ENCODE measurements at regions not wholly inside any gene's neighbourhood (a gene's known extent, or its start where the extent isn't known, plus 50 kb on each side); places are given as distances from the start of the nearest gene placed in this dataset.
"Not testable (repeated sequence)": the region's sequence is repeated elsewhere in the genome, so short reads cannot be mapped to it uniquely, and the experiment has no call there.

- intact Hi-C loops (cut with micrococcal nuclease) = no loop called here
Observed at GRCh38 chr17:14744761-14745473, 444.0 kb downstream of the HS3ST3B1 start.

DNA sequence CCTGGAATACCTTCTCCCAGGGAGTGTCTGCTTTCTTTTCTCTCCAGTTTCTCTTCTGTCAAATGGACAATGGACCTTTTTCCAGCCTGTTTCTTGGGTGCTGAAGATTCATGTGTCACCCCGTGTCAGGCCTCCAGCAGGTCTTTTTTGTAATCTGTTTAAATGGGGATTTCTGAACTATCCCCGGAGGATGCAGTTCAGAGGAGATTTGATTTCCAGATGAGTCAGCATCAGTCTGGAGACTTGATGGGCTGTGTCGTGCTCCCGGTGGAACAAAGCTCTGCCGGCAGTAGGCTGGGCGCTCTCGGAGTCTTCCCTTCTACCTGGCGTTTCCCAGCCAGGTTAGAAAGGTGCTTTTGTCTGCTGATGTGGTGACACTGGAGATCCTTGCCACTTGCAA lies 440.6 kb downstream of the HS3ST3B1 start:
- intact Hi-C loops (cut with micrococcal nuclease) = no loop called here

DNA sequence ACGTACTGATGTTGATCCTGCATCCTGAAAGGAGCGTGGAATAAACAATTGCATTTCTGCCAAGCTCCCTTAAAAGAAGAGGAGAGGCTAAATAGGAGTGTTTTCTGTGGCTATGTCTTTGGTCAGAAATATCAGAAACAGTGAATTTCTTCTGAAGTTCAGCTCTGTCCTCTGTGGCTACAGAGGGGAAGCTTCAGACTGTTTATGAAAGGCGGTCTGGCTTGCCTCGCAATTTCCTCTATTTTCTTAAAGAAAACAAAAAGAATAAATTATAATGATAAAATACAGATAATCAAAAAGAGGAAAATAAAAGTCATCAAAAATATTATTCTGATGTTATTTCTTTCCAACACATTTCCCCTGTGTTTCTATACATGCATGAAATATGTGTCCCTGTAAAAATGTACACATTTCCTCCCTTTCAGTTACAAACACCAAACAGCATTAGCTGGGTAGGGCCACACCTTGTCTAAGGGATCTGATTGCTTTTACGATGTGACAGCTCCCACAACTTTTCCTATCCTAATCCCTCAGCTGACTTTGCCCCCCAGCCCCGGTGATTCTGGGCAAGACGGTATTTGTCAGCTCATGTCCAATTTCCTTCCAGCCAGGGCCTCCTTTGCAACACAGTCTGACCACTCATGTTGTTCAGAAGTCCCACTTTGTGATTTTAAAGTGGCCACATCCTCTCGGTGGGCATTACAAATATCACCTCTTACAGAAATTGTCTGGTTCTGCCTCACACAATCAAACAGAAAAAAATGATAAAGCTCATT lies 439.0 kb downstream of the HS3ST3B1 start:
- intact Hi-C loops (cut with micrococcal nuclease) = no loop called here

GRCh38 chr17:14738652-14738988 lies 437.7 kb downstream of the HS3ST3B1 start:
- intact Hi-C loops (cut with micrococcal nuclease) = no loop called here

- intact Hi-C loops (cut with micrococcal nuclease) = no loop called here
Observed at GRCh38 chr17:14737984-14738651, 437.2 kb downstream of the HS3ST3B1 start.

GRCh38 chr17:14736631-14737030 lies 435.8 kb downstream of the HS3ST3B1 start:
- intact Hi-C loops (cut with micrococcal nuclease) = no loop called here

DNA sequence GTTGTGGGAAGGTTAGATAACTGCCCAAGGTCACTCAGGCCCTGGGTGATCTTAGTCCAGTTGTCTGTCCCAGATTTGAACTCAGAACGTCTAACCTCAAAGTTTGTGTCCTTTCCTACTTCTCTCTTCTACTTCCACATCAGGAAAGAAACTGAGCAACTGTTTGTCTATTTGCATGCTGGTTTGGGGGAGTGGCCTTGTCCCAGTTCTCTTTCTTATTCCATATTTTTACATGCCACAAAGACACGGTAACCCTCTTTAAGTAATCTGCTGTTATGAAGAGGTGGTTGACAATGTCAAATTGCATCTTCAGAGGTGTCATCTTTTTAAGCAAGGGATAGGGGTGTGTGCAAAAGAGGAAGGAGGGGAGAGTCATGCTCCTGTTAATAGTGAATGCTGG lies 432.5 kb downstream of the HS3ST3B1 start:
- intact Hi-C loops (cut with micrococcal nuclease) = no loop called here

- intact Hi-C loops (cut with micrococcal nuclease) = no loop called here
Observed at GRCh38 chr17:14732211-14732610, 431.3 kb downstream of the HS3ST3B1 start.

DNA sequence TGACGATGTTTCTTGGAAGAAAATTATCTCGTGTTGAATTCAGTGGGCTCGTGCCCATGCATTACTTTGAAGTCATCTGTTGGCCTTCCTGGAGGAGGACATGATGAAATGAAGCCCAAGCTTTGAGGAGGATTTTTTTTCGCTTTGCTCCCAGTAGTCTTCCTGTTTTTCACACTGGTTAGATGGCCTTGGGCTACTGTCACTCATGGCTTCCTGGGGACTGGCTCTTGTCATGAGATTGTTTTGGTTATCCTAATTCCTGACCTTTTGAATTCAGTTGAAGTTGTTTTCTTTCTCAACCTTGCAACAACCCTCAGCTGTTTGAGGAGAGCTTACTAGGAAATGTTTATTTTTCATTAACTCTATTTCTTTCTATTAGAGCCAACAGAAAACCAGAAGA lies 430.7 kb downstream of the HS3ST3B1 start:
- intact Hi-C loops (cut with micrococcal nuclease) = no loop called here

- intact Hi-C loops (cut with micrococcal nuclease) = no loop called here
Observed at GRCh38 chr17:14730821-14731220, 429.9 kb downstream of the HS3ST3B1 start.

- intact Hi-C loops (cut with micrococcal nuclease) = no loop called here
Observed at GRCh38 chr17:14725729-14726128, 424.8 kb downstream of the HS3ST3B1 start.

DNA sequence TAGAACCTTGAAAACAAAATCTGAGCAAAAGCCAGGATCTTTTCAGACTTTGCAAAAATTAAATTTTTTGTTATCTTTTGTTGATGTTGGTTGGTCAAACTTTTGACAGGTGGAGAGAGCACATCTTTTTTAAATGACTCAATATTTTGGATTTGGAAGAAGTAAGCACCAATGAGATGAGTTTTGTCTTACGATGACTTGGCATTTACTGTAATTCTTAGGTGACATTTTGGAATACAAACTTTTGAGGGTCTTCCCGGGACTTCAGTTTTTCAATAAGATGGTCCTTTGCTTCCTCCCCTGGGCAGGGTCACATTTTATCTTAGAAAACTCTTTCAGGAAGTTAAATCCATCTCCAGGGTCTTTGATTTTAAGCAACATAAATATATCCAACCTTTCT lies 423.9 kb downstream of the HS3ST3B1 start:
- intact Hi-C loops (cut with micrococcal nuclease) = no loop called here

DNA sequence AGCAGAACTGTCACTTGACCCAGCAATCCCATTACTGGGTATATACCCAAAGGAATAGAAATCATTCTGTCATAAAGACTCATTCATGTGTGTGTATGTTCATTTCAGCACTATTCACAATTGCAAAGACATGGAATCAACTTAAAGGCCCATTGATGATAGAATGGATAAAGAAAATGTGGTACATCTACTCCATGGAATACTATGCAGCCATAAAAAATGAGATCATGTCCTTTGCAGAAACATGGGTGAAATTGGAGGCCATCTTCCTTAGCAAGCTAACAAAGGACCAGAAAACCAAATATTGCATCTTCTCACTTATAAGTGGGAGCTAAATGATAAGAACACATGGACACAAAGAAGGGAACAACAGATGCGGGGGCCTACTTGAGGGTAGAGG lies 422.5 kb downstream of the HS3ST3B1 start:
- intact Hi-C loops (cut with micrococcal nuclease) = not testable (repeated sequence)

GRCh38 chr17:14719942-14720341 lies 419.1 kb downstream of the HS3ST3B1 start:
- intact Hi-C loops (cut with micrococcal nuclease) = no loop called here

DNA sequence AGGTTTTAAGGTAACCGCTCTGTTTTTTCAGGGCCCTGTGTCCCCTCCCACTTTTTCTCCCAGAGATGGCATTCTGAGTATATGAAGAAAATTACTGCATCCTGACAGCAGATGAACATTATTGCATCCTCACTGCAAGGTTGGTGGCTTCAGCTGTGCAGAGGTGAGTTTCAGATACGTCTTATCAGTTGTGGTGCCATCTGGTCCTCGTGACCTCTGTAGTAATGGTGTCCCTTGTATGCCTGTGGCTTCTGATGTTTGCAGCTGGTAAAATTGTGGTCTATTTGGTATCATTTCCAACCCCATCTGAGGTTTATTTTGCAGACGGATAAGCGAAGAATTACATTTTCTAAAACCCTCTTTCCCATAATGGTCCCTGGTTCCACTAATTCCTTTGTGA lies 417.0 kb downstream of the HS3ST3B1 start:
- intact Hi-C loops (cut with micrococcal nuclease) = no loop called here

- intact Hi-C loops (cut with micrococcal nuclease) = no loop called here
Observed at GRCh38 chr17:14715561-14715960, 414.7 kb downstream of the HS3ST3B1 start.

GRCh38 chr17:14712611-14713021 lies 411.7 kb downstream of the HS3ST3B1 start:
- intact Hi-C loops (cut with micrococcal nuclease) = no loop called here

- intact Hi-C loops (cut with micrococcal nuclease) = no loop called here
Observed at GRCh38 chr17:14704121-14704520, 403.2 kb downstream of the HS3ST3B1 start.

DNA sequence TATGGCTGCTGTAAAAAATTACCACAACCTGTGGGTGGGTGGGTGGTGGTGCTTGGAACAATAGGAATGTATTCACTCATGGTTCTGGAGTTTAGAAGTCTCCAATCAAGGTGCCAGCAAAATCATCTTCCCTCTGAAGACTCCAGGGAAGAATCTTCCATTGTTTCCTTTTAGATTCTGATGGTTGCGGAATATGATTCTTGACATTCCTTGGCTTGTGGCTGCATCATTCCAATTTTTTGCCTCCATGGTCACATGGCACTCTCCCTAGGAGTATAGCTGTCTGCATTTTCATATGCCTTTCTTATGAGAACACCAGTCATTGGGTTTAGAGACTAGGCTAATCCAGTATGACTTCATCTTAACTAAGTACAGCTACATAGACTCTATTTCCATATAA lies 401.0 kb downstream of the HS3ST3B1 start:
- intact Hi-C loops (cut with micrococcal nuclease) = no loop called here

- intact Hi-C loops (cut with micrococcal nuclease) = no loop called here
Observed at GRCh38 chr17:14699574-14700185, 398.8 kb downstream of the HS3ST3B1 start.

DNA sequence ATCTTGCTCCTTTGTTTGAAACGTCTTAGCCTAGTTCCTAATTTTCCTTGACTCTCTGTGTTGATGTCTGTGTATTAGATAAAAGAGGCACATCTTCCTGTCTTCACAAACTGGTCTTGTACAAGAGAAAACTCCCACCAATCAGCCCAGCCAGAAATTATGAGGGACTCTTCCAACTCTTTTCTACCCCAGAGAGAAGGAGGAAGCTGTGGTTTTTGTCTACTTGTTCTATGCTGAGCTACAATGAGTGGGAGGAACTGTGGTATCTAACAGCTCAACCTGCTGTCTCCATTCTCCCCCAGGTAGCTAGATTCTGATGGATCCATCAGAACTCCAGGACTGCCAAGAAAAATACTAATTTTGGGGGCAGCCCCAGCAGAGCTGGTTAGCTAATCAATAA lies 392.5 kb downstream of the HS3ST3B1 start:
- intact Hi-C loops (cut with micrococcal nuclease) = no loop called here

DNA sequence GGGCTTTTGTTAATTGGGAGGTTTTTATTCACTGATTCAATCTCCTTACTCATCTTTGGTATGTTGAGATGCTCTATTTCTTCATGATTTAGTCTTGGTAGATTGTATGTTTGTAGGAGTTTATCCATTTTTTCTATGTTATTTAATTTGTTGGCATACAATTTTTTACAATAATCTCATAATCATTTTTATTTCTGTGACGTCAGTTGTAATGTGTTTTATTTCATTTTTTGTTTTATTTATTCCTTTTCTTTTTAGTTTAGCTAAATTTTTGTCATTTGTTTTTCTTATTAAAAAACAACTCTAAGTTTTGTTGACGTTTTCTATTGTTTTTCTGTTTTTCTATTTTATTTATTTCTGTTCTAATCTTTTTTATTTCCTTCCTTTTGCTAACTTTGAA lies 389.8 kb downstream of the HS3ST3B1 start:
- intact Hi-C loops (cut with micrococcal nuclease) = no loop called here

Measured in T-helper 1 cell treated with Interleukin-12 subunit alpha and Interleukin-12 subunit beta and Interleukin-4 antibody, amounts not matched to agents 30 ng/mL and 1 ng/mL, for 36 hours (primary cell).